SU-DHL-6 (cell line): ENCODE measurements at regions not wholly inside any gene's neighbourhood (a gene's known extent, or its start where the extent isn't known, plus 50 kb on each side); places are given as distances from the start of the nearest gene placed in this dataset.
"Not testable (repeated sequence)": the region's sequence is repeated elsewhere in the genome, so short reads cannot be mapped to it uniquely, and the experiment has no call there.

Source experiments
- H2AFZ ChIP-seq: fragments of 200-600 bp; sonication (generic); 2 replicates; pipeline ENCODE4 v1.6.1; 2014; ENCODE audit warnings: low read depth, mild to moderate bottlenecking, moderate library complexity, mixed read lengths, antibody characterized with exemption, low read length; ENCODE audit not compliant: severe bottlenecking
- H3F3A ChIP-seq: fragments of 200-600 bp; shearing (Covaris generic); 2 replicates; pipeline ENCODE4 v1.6.0; 2016; ENCODE audit warnings: antibody characterized with exemption, mild to moderate bottlenecking; ENCODE audit not compliant: insufficient read depth
- H3K27ac ChIP-seq: fragments of 200-600 bp; sonication (generic); 2 replicates; pipeline ENCODE4 v1.5.1; 2016; ENCODE audit warnings: low read depth, mild to moderate bottlenecking, low read length, moderate library complexity, mixed read lengths
- H3K27me3 ChIP-seq: fragments of 200-600 bp; sonication (generic), shearing (Covaris generic); 2 replicates; pipeline ENCODE4 v1.6.0; 2014; ENCODE audit warnings: mild to moderate bottlenecking, low read length
- H3K36me3 ChIP-seq: fragments of 200-600 bp; sonication (generic); 2 replicates; pipeline ENCODE4 v1.6.1; 2014; ENCODE audit warnings: mild to moderate bottlenecking, low read length, mixed read lengths
- H3K4me2 ChIP-seq: fragments of 300-600, 200-600 bp; shearing (Covaris generic), sonication (generic); 2 replicates; pipeline ENCODE4 v1.6.0; 2014; ENCODE audit warnings: low read length, low read depth, mild to moderate bottlenecking; ENCODE audit not compliant: poor library complexity, severe bottlenecking
- H3K4me3 ChIP-seq: fragments of 200-600 bp; sonication (generic); 2 replicates; pipeline ENCODE4 v1.5.1; 2014; ENCODE audit warnings: antibody characterized with exemption, low read length, mild to moderate bottlenecking, mixed read lengths; ENCODE audit not compliant: insufficient read depth, poor library complexity, severe bottlenecking
- H3K79me2 ChIP-seq: fragments of 200-600 bp; sonication (generic); 2 replicates; pipeline ENCODE4 v1.6.1; 2014; ENCODE audit warnings: mild to moderate bottlenecking, low read length, moderate library complexity; ENCODE audit not compliant: insufficient read depth
- H3K9ac ChIP-seq: fragments of 200-600 bp; sonication (generic); 2 replicates; pipeline ENCODE4 v1.7.0; 2014; ENCODE audit warnings: mild to moderate bottlenecking, low read length
- H3K9me2 ChIP-seq: fragments of 200-600 bp; sonication (generic); replicated peaks from 2 replicates; pipeline ENCODE4 v1.6.1; 2014; ENCODE audit warnings: low read length; ENCODE audit not compliant: insufficient read depth
- H3K9me3 ChIP-seq: fragments of 200-600 bp; sonication (generic); 2 replicates; pipeline ENCODE4 v1.6.1; 2014; ENCODE audit warnings: low read length, mixed read lengths; ENCODE audit not compliant: insufficient read depth
- H4K20me1 ChIP-seq: fragments of 200-600 bp; sonication (generic); 2 replicates; pipeline ENCODE4 v1.6.1; 2014; ENCODE audit warnings: low read depth, mild to moderate bottlenecking, antibody characterized with exemption, low read length, moderate library complexity, mixed read lengths
- EZH2phosphoT487 ChIP-seq: fragments of 200-600 bp; sonication (generic), shearing (Covaris generic); conservative IDR thresholded peaks from 2 replicates; pipeline ENCODE4 v1.6.1; 2018; ENCODE audit warnings: mild to moderate bottlenecking, antibody characterized with exemption, low read length, moderate library complexity, mixed read lengths
- TF ChIP-seq, protein P1 (sequence below): fragments of 200-600 bp; sonication (generic); IDR thresholded peaks from one replicate; pipeline ENCODE4 v1.5.1; 2017; ENCODE audit warnings: antibody characterized with exemption, mild to moderate bottlenecking, low read length, moderate library complexity; ENCODE audit not compliant: insufficient read depth, poor library complexity, severe bottlenecking

DNA sequence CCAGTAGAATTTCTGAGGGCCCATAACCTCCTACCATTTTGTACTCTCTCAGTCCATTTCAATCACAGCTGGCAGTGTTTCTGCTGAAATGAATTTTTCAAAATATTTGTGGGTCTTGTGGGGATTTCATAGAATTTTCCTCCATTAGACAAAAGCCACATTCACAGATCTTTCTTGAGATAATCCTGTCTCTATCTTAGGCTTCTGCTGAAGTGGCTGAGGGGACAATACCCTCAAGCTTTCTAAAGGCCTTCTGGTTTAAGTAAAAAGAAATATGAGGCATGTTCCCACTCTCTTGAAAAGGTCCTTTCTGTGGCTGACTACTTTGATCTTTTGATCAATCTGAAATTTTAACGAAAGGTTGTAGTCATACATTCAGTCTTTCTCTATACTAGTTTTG, 1930.0 kb upstream of the AGA start:
- H3F3A ChIP-seq: no peaks in the 10 kb centered on the region
- no peak for TF ChIP-seq EZH2phosphoT487
- TF ChIP-seq, protein P1, sequence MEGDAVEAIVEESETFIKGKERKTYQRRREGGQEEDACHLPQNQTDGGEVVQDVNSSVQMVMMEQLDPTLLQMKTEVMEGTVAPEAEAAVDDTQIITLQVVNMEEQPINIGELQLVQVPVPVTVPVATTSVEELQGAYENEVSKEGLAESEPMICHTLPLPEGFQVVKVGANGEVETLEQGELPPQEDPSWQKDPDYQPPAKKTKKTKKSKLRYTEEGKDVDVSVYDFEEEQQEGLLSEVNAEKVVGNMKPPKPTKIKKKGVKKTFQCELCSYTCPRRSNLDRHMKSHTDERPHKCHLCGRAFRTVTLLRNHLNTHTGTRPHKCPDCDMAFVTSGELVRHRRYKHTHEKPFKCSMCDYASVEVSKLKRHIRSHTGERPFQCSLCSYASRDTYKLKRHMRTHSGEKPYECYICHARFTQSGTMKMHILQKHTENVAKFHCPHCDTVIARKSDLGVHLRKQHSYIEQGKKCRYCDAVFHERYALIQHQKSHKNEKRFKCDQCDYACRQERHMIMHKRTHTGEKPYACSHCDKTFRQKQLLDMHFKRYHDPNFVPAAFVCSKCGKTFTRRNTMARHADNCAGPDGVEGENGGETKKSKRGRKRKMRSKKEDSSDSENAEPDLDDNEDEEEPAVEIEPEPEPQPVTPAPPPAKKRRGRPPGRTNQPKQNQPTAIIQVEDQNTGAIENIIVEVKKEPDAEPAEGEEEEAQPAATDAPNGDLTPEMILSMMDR: no peak
- no peaks in the 10 kb centered on the region for H3K9me2 ChIP-seq
- no peak overlapping the region for H2AFZ ChIP-seq
- no peaks in the 10 kb centered on the region for H3K36me3 ChIP-seq
- no peaks in the 10 kb centered on the region for H3K27me3 ChIP-seq
- H3K79me2 ChIP-seq: no peaks in the 10 kb centered on the region
- H3K27ac ChIP-seq: no peak overlapping the region
- H3K9ac ChIP-seq: no peak overlapping the region
- no peaks in the 10 kb centered on the region for H4K20me1 ChIP-seq
- H3K4me2 ChIP-seq: no peak overlapping the region
- no peak overlapping the region for H3K4me3 ChIP-seq
- H3K9me3 ChIP-seq: no peaks in the 10 kb centered on the region

DNA sequence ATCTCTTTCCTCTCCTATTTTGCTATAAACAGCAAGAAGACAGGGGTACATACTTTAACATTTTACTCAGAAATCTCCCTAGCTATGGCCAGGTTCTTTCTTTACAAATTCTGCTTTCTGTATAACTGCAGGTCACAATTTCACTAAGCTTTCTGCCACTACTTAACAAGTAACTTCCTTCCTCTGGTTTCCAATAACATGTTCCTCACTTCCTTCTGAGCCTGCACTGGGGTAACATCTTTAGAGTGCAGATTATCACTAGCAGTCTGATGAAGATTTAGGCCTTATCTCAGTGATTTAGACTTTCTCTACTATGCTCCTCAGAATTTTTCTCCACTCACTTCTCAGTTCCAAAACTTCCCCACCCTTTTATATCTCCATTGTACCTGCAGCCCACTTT, 1930.5 kb upstream of the AGA start:
- Histone ChIP-seq H3K9me2 (no peaks in the 10 kb centered on the region), H3K4me2 (no peak overlapping the region)

DNA sequence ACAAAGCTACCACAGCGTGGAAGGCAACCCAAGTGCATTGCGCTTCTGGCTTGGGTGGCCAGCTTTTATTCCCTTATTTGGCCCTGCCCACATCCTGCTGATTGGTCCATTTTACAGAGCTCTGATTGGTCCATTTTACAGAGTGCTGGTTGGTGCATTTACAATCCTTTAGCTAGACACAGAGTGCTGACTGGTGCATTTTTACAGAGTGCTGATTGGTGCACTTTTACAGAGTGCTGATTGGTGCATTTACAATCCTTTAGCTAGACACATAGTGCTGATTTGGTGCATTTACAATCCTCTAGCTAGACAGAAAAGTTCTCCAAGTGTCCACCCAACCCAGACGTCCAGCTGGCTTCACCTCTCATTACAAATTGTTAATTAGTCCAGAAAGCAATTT, 1936.6 kb upstream of the AGA start:
- H3K9ac ChIP-seq, H3K9me3 ChIP-seq, H3K4me3 ChIP-seq, H3K27me3 ChIP-seq, H4K20me1 ChIP-seq, H3F3A ChIP-seq, H3K9me2 ChIP-seq, H3K27ac ChIP-seq, H3K79me2 ChIP-seq, H3K4me2 ChIP-seq, H3K36me3 ChIP-seq, H2AFZ ChIP-seq: not testable (repeated sequence)

More for the DNA sequence above, 1930.5 kb upstream of the AGA start:
- no peak overlapping the region for H3K4me3 ChIP-seq
- H3K79me2 ChIP-seq: no peaks in the 10 kb centered on the region
- no peak overlapping the region for H3K27ac ChIP-seq
- TF ChIP-seq, protein P1: no peak
- TF ChIP-seq EZH2phosphoT487: no peak
- H3K9me3 ChIP-seq: no peaks in the 10 kb centered on the region
- H3K27me3 ChIP-seq: no peaks in the 10 kb centered on the region
- no peak overlapping the region for H3K9ac ChIP-seq
- no peaks in the 10 kb centered on the region for H3F3A ChIP-seq
- H2AFZ ChIP-seq: no peak overlapping the region
- no peaks in the 10 kb centered on the region for H3K36me3 ChIP-seq
- no peaks in the 10 kb centered on the region for H4K20me1 ChIP-seq

DNA sequence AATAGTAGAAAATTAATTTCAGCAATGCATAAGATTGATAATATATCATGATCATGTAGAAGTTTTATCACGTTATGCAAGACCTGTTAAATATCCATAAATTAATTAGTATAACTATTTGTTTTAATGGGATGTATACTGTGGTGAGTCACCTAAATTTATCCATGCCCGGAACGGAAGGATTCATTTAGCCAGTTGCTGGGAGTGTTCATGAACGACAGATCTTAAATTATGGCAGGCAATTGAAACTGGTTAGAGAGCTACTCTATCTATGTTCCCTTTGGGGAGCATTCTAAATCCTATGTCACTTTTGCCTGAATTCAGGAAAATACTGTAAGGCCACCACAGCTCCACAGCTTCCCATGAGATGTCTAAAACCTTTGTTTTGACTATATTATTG, 1950.5 kb upstream of the AGA start:
- H3F3A ChIP-seq: no peaks in the 10 kb centered on the region
- no peak overlapping the region for H3K4me3 ChIP-seq
- TF ChIP-seq, protein P1: no peak
- no peak for TF ChIP-seq EZH2phosphoT487
- H3K4me2 ChIP-seq: no peak overlapping the region
- no peaks in the 10 kb centered on the region for H3K79me2 ChIP-seq
- H3K9me3 ChIP-seq: no peaks in the 10 kb centered on the region
- no peaks in the 10 kb centered on the region for H3K9me2 ChIP-seq
- no peak overlapping the region for H3K27ac ChIP-seq
- H3K9ac ChIP-seq: no peak overlapping the region
- no peaks in the 10 kb centered on the region for H3K36me3 ChIP-seq
- H3K27me3 ChIP-seq: no peaks in the 10 kb centered on the region
- H4K20me1 ChIP-seq: no peaks in the 10 kb centered on the region
- H2AFZ ChIP-seq: no peak overlapping the region
